ENCODE measurements at regions not wholly inside any gene's neighbourhood (a gene's known extent, or its start where the extent isn't known, plus 50 kb on each side); places are given as distances from the start of the nearest gene placed in this dataset.

- no peak for DNase-seq
- H3K9me3 Mint-ChIP-seq: peaks cover 11 to 29% of the 10 kb centered on the region in 2 donors
- no peaks in the 10 kb centered on the region for H3K27me3 Mint-ChIP-seq
- no peak overlapping the region for H3K27ac Mint-ChIP-seq
- no peaks in the 10 kb centered on the region for H3K4me1 Mint-ChIP-seq (ENCODE audit: low read depth in 2 of 2)
- no peak for ATAC-seq (replicated peaks)
- H3K36me3 Mint-ChIP-seq (ENCODE audit: insufficient read depth): peaks cover under 1% of the 10 kb centered on the region
- H3K4me3 Mint-ChIP-seq: no peak overlapping the region
Measured at GRCh38 chr13:65762012-65762411, 1468.1 kb downstream of the PCDH9 start.

- no peak overlapping the region for H3K4me3 Mint-ChIP-seq
- DNase-seq (no peak), ATAC-seq (replicated peaks) (no peak)
- peaks cover 15 to 17% of the 10 kb centered on the region in 2 donors for H3K9me3 Mint-ChIP-seq
- no peaks in the 10 kb centered on the region for H3K27me3 Mint-ChIP-seq
- peaks cover 3% of the 10 kb centered on the region for H3K36me3 Mint-ChIP-seq (ENCODE audit: insufficient read depth)
- no peaks in the 10 kb centered on the region for H3K4me1 Mint-ChIP-seq (ENCODE audit: low read depth in 2 of 2)
- H3K27ac Mint-ChIP-seq: no peak overlapping the region
Measured at GRCh38 chr13:65756071-65756671, 1474.0 kb downstream of the PCDH9 start.

- H3K4me1 Mint-ChIP-seq (ENCODE audit: low read depth in 2 of 2): no peaks in the 10 kb centered on the region
- no peaks in the 10 kb centered on the region for H3K36me3 Mint-ChIP-seq (ENCODE audit: insufficient read depth)
- no peak overlapping the region for H3K4me3 Mint-ChIP-seq
- no peaks in the 10 kb centered on the region for H3K27me3 Mint-ChIP-seq
- ATAC-seq (replicated peaks): no peak
- no peak for DNase-seq
- H3K27ac Mint-ChIP-seq: no peak overlapping the region
- H3K9me3 Mint-ChIP-seq: peaks cover 4 to 15% of the 10 kb centered on the region in 2 donors
Measured at GRCh38 chr13:65748227-65748626, 1481.9 kb downstream of the PCDH9 start.

- Mint-ChIP-seq H3K9me3 (peaks cover 4 to 15% of the 10 kb centered on the region in 2 donors), H3K36me3 (ENCODE audit: insufficient read depth) (no peaks in the 10 kb centered on the region), H3K27me3 (no peaks in the 10 kb centered on the region), H3K4me3 (no peak overlapping the region), H3K4me1 (ENCODE audit: low read depth in 2 of 2) (no peaks in the 10 kb centered on the region), H3K27ac (no peak overlapping the region)
- ATAC-seq (replicated peaks): no peak
- no peak for DNase-seq
Measured at GRCh38 chr13:65746406-65746921, 1483.7 kb downstream of the PCDH9 start.

GRCh38 chr13:65744836-65745235 lies 1485.3 kb downstream of the PCDH9 start:
- Mint-ChIP-seq H3K27me3 (no peaks in the 10 kb centered on the region), H3K4me1 (ENCODE audit: low read depth in 2 of 2) (no peaks in the 10 kb centered on the region), H3K9me3 (peaks cover 0 to 15% of the 10 kb centered on the region in 2 donors), H3K27ac (no peak overlapping the region), H3K4me3 (no peak overlapping the region), H3K36me3 (ENCODE audit: insufficient read depth) (no peaks in the 10 kb centered on the region)
- DNase-seq (no peak), ATAC-seq (replicated peaks) (no peak)

GRCh38 chr13:65733110-65733509 lies 1497.0 kb downstream of the PCDH9 start:
- no peaks in the 10 kb centered on the region for H3K4me1 Mint-ChIP-seq (ENCODE audit: low read depth in 2 of 2)
- no peak for DNase-seq
- H3K27me3 Mint-ChIP-seq: no peaks in the 10 kb centered on the region
- no peak overlapping the region for H3K4me3 Mint-ChIP-seq
- H3K36me3 Mint-ChIP-seq (ENCODE audit: insufficient read depth): peaks cover 3% of the 10 kb centered on the region
- H3K27ac Mint-ChIP-seq: no peak overlapping the region
- peaks cover 8 to 21% of the 10 kb centered on the region in 2 donors for H3K9me3 Mint-ChIP-seq
- no peak for ATAC-seq (replicated peaks)

GRCh38 chr13:65727070-65727469 lies 1503.1 kb downstream of the PCDH9 start:
- Mint-ChIP-seq H3K4me1 (ENCODE audit: low read depth in 2 of 2) (no peaks in the 10 kb centered on the region), H3K27me3 (no peaks in the 10 kb centered on the region), H3K27ac (no peak overlapping the region), H3K9me3 (peaks cover 3 to 9% of the 10 kb centered on the region in 2 donors), H3K4me3 (no peak overlapping the region), H3K36me3 (ENCODE audit: insufficient read depth) (no peaks in the 10 kb centered on the region)
- DNase-seq: no peak
- no peak for ATAC-seq (replicated peaks)

GRCh38 chr13:65725006-65725405 lies 1505.1 kb downstream of the PCDH9 start:
- Mint-ChIP-seq H3K4me1 (ENCODE audit: low read depth in 2 of 2) (no peaks in the 10 kb centered on the region), H3K4me3 (no peak overlapping the region), H3K27me3 (no peaks in the 10 kb centered on the region), H3K9me3 (peaks cover 1 to 2% of the 10 kb centered on the region in 2 donors), H3K36me3 (ENCODE audit: insufficient read depth) (no peaks in the 10 kb centered on the region), H3K27ac (no peak overlapping the region)
- DNase-seq: no peak
- no peak for ATAC-seq (replicated peaks)

GRCh38 chr13:65724226-65724625 lies 1505.9 kb downstream of the PCDH9 start:
- no peaks in the 10 kb centered on the region for H3K4me1 Mint-ChIP-seq (ENCODE audit: low read depth in 2 of 2)
- no peak overlapping the region for H3K27ac Mint-ChIP-seq
- H3K4me3 Mint-ChIP-seq: no peak overlapping the region
- DNase-seq (no peak), ATAC-seq (replicated peaks) (no peak)
- peaks cover 2 to 8% of the 10 kb centered on the region in 2 donors for H3K9me3 Mint-ChIP-seq
- H3K27me3 Mint-ChIP-seq: no peaks in the 10 kb centered on the region
- no peaks in the 10 kb centered on the region for H3K36me3 Mint-ChIP-seq (ENCODE audit: insufficient read depth)

- ATAC-seq (replicated peaks) (no peak), DNase-seq (no peak)
- Mint-ChIP-seq H3K27ac (no peak overlapping the region), H3K27me3 (no peaks in the 10 kb centered on the region), H3K36me3 (ENCODE audit: insufficient read depth) (no peaks in the 10 kb centered on the region), H3K4me3 (no peak overlapping the region), H3K4me1 (ENCODE audit: low read depth in 2 of 2) (no peaks in the 10 kb centered on the region), H3K9me3 (peaks cover 5 to 16% of the 10 kb centered on the region in 2 donors)
Measured at GRCh38 chr13:65722506-65722905, 1507.6 kb downstream of the PCDH9 start.

- Mint-ChIP-seq H3K4me1 (ENCODE audit: low read depth in 2 of 2) (no peaks in the 10 kb centered on the region), H3K27ac (no peak overlapping the region), H3K4me3 (no peak overlapping the region), H3K9me3 (peaks cover 7 to 16% of the 10 kb centered on the region in 2 donors), H3K27me3 (no peaks in the 10 kb centered on the region), H3K36me3 (ENCODE audit: insufficient read depth) (no peaks in the 10 kb centered on the region)
- no peak for ATAC-seq (replicated peaks)
- DNase-seq: no peak
Measured at GRCh38 chr13:65719831-65720230, 1510.3 kb downstream of the PCDH9 start.

GRCh38 chr13:65710514-65710913 lies 1519.6 kb downstream of the PCDH9 start:
- ATAC-seq (replicated peaks) (no peak), DNase-seq (no peak)
- Mint-ChIP-seq H3K36me3 (ENCODE audit: insufficient read depth) (no peaks in the 10 kb centered on the region), H3K27ac (no peak overlapping the region), H3K4me1 (ENCODE audit: low read depth in 2 of 2) (no peaks in the 10 kb centered on the region), H3K27me3 (no peaks in the 10 kb centered on the region), H3K4me3 (no peak overlapping the region), H3K9me3 (peaks cover 0 to 4% of the 10 kb centered on the region in 2 donors)

GRCh38 chr13:65697843-65698242 lies 1532.3 kb downstream of the PCDH9 start:
- ATAC-seq (replicated peaks) (no peak), DNase-seq (no peak)
- H3K36me3 Mint-ChIP-seq (ENCODE audit: insufficient read depth): no peaks in the 10 kb centered on the region
- H3K4me3 Mint-ChIP-seq: no peak overlapping the region
- H3K4me1 Mint-ChIP-seq (ENCODE audit: low read depth in 2 of 2): no peaks in the 10 kb centered on the region
- peaks cover 3 to 8% of the 10 kb centered on the region in 2 donors for H3K9me3 Mint-ChIP-seq
- H3K27me3 Mint-ChIP-seq: no peaks in the 10 kb centered on the region
- H3K27ac Mint-ChIP-seq: no peak overlapping the region

GRCh38 chr13:65679240-65679639 lies 1550.9 kb downstream of the PCDH9 start:
- Mint-ChIP-seq H3K36me3 (ENCODE audit: insufficient read depth) (no peaks in the 10 kb centered on the region), H3K4me1 (ENCODE audit: low read depth in 2 of 2) (no peaks in the 10 kb centered on the region), H3K27me3 (no peaks in the 10 kb centered on the region), H3K27ac (no peak overlapping the region), H3K9me3 (peaks cover 9 to 24% of the 10 kb centered on the region in 2 donors), H3K4me3 (no peak overlapping the region)
- no peak for ATAC-seq (replicated peaks)
- DNase-seq: no peak
